ENCODE measurements at regions not wholly inside any gene's neighbourhood (a gene's known extent, or its start where the extent isn't known, plus 50 kb on each side); places are given as distances from the start of the nearest gene placed in this dataset.
"Not testable (repeated sequence)": the region's sequence is repeated elsewhere in the genome, so short reads cannot be mapped to it uniquely, and the experiment has no call there.

GRCh38 chr2:207375207-207375875, 154.4 kb upstream of the CREB1 start:
- no peak for DNase-seq

DNA sequence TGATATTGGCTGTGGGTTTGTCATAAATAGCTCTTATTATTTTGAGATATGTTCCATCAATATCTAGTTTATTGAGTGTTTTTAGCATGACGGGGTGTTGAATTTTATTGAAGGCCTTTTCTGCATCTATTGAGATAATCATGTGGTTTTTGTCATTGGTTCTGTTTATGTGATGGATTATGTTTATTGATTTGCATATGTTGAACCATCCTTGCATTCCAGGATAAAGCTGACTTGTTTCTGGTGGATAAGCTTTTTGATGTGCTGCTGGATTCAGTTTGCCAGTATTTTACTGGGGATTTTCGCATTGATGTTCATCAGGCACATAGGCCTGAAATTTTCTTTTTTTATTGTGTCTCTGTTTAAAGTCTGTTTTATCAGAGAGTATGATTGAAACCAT, 151.1 kb upstream of the CREB1 start:
- DNase-seq = not testable (repeated sequence)

DNA sequence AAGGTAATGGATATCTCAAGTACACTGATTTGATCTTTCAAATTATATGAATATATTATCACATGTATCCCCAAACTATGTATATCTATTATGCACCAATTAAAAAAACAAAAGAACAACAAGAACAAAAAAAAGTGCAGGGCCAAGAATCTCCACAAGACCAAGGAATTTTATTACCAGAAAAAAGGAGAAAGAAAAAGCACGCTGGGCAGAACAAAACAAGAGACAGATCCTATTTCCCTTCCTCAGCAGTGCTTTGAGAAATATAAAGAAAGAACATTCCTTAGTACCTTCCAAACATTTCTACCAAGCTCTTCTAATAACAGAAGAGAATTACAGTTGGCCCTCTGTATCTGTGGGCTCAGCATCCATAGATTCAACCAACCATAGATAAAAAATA, 144.7 kb upstream of the CREB1 start:
- DNase-seq = no peak

GRCh38 chr2:207385903-207386302, 143.9 kb upstream of the CREB1 start:
- no peak for DNase-seq

DNA sequence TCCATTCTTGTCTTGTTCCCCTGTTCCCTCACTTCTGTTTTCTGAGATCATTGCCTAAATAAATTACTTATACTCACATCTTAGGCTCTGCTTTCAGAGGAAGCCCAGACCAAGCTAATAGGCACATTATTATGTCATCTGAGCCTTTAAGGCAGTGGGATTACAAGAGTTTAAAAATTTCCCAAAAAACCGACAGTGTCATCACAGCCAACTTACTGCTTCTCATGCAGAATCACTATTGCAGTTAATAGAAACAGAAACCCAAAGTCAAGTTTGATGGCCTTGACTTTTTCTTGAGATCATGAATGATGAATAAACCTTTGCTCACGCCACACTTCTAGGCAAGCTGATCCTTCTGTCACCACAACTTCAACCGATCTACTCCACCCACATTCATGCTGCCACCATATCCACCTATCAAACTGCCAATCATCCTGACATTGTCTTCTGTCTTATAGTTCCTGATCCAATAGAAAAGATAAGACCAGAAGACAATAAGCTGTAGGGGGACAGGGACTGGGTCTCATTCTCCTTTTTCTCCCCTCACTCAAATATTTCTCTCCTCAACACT, 142.7 kb upstream of the CREB1 start:
- no peak for DNase-seq

- no peak for DNase-seq
These were observed 139.3 kb upstream of the CREB1 start for GRCh38 chr2:207390302-207391095.

- DNase-seq = no peak
These were observed 135.5 kb upstream of the CREB1 start for GRCh38 chr2:207394203-207394781.

DNA sequence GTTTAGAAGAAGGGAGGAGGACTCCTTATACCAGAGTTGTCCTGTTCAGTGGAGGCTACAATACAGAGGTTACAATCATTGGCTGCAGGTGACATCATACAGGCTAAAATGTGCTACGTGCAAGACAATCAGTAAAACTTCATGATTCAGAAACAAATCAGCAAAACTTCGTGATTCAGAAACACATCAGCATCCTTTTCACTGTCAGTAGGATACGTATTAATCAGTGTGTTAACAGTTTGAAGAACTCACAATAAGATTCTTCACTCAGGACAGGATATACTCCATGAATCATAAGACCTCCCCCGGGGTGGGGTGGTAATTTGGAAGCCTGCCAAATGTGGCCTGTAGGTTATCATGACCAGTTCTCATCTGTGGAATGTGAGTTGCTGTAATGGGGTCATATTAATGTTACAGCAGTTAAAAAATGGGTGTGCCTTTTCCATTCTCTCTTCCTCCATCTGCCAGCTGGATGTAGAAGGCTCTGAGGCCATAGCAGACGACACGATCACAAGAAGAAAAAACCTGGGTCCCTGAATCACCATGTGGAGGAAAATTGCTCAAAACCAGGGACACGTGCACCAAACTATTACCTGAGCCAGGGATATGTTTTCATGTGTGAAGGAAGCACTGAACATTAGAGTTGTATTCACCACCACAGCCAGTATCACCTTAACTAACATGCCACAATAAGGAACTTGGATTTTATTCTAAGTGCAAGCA, 134.8 kb upstream of the CREB1 start:
- no peak for DNase-seq

- DNase-seq = no peak
These were observed 134.1 kb upstream of the CREB1 start for GRCh38 chr2:207395535-207396251.

DNA sequence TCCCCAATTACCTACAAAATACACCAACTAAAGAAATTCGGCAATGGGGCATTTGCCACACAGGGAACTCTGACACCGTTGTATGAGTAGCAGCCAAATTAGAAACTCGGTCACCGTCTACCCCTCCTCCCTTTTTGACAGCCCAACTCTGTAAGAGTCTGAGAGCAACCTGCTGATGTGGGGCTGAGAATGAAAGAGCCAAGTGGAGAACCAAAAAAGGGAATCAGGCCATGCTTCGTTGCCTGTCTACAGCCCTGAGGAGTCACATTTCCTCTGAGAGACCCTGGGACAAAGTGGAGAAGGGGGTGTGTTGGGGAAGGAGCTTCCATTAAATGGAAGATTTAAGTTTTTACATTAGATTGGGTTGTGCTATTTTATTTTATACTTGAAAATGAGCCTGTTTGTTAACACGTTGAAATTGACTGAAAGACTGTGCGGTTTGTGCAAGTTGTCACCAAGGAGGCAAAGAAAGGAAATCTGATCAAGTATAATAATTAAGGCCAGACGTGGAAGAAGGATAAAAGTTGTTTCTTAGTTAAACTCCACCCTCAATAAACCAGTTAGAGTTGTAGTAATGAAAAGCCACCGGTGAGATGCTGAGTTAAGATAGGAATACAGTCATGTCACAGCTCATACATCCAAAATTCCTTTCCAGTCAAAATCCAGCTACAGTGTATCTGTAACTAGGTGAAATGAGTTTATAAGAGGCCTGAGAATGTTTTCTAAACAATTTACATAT, 131.7 kb upstream of the CREB1 start:
- no peak for DNase-seq

DNA sequence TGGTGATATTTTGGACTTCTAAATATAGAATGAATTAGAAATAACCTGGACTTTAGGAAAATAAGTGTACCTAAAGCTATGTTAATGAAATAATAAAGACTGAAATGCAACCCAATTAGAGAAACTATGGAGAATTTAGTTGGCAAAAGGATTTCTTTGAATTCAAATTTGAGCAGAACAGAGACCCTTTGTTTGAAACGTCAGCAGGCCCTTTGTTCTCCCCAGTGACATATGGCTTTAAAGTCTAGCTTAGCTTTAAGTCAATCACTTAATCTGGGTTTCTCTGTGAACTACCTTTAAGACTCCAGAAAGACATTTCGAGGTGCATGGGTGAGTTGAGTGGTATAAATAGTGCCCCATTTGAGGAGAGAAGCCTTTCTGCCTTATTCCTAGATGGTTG, 130.5 kb upstream of the CREB1 start:
- DNase-seq = no peak

- no peak for DNase-seq
These were observed 128.4 kb upstream of the CREB1 start for GRCh38 chr2:207401338-207401737.

- DNase-seq = no peak
These were observed 126.6 kb upstream of the CREB1 start for GRCh38 chr2:207403141-207403540.

DNA sequence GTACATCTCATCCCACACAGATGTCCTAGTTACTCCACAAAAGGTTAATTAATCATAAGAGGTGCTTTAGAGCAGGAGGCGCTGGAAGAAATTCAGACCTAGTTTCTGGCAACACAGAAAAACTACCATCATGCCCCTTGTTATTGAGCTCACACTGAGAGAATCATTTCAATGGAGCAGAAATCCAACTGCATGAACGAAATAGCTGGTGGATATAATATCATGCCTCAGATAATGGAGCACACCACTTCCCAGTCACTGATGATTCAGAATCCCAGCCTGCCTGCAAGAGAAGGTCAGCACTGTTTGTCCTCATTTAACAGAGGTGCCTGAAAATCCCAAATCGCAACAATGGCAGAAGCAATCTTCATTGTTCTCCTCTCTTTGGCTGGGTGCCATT, 125.8 kb upstream of the CREB1 start:
- no peak for DNase-seq

GRCh38 chr2:207405150-207405549, 124.6 kb upstream of the CREB1 start:
- no peak for DNase-seq

- no peak for DNase-seq
These were observed 121.5 kb upstream of the CREB1 start for GRCh38 chr2:207408086-207408794.

GRCh38 chr2:207409517-207409916, 120.2 kb upstream of the CREB1 start:
- no peak for DNase-seq

GRCh38 chr2:207412787-207413310, 116.9 kb upstream of the CREB1 start:
- DNase-seq = no peak

- DNase-seq = no peak
These were observed 116.3 kb upstream of the CREB1 start for GRCh38 chr2:207413376-207413907.

DNA sequence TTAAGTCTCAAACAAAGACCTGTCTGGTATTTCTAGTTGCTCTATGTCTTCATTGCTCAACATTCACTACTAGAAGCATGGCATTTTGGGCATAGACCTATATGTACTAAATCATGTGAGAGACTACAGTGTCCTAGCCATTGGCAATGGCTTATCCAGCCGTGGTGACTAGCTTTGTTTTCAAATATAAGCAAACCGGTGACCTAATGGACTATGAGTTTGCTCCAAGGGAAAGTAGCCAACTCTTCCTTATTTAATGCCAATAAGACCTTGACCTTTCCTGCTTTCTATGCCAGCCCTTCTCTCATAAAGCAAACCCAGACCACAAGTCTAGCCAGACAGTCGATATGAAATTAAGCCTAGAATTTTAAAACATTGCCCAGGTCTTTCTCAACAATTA, 113.7 kb upstream of the CREB1 start:
- no peak for DNase-seq

DNA sequence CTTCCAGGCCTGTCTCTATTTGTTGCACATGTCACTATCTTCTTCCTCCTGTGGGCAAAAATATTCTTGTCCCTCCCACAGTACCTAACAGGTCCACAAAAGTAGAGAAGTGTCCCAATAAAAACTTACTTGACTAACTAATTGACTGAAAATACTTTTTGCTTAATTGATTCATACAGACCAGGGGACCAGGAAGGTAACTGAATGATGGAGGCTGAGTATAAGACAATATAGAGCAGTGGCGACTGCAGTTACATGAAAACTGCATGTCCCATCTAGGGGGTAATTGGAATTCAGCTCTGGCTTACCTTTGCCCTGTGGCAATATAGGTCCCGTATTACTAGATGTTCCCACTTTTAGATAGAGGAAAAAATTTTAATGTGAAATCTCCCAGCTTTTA, 112.9 kb upstream of the CREB1 start:
- no peak for DNase-seq
